SK-N-SH treated with all-trans-retinoic acid at 6 μM for 48 hours (cell line): ENCODE measurements at regions not wholly inside any gene's neighbourhood (a gene's known extent, or its start where the extent isn't known, plus 50 kb on each side); places are given as distances from the start of the nearest gene placed in this dataset.

Source experiments
- ATAC-seq: fragments of 200-7000 bp; cut with Tn5 transposase; 3 replicates; pipeline ENCODE4 v1.9.1; 2020; ENCODE audit warnings: mild to moderate bottlenecking, moderate library complexity
- ARNTL ChIP-seq: fragments of 450-650 bp; formaldehyde crosslinking; IDR thresholded peaks from 2 replicates; pipeline ENCODE4 v1.5.0; 2020; ENCODE audit warnings: low read depth, mild to moderate bottlenecking, moderate library complexity, borderline replicate concordance
- BACH2 ChIP-seq: fragments of 250-450 bp; sonication (Bioruptor Pico); IDR thresholded peaks from 2 replicates; pipeline ENCODE4 v1.9.0; 2021; ENCODE audit warnings: mild to moderate bottlenecking, borderline replicate concordance
- CSDC2 ChIP-seq: fragments of 250-450 bp; sonication (Bioruptor Pico); IDR thresholded peaks from 2 replicates; pipeline ENCODE4 v1.5.0; 2020; ENCODE audit warnings: mild to moderate bottlenecking, moderate library complexity
- CSRNP3 ChIP-seq: fragments of 250-450 bp; sonication (Bioruptor Pico); IDR thresholded peaks from 2 replicates; pipeline ENCODE4 v1.5.1; 2021; ENCODE audit warnings: mild to moderate bottlenecking, moderate library complexity
- ESRRG ChIP-seq: fragments of 250-450 bp; sonication (Bioruptor Pico); IDR thresholded peaks from 2 replicates; pipeline ENCODE4 v1.6.1; 2021; ENCODE audit warnings: mild to moderate bottlenecking
- GLIS3 ChIP-seq: fragments of 250-450 bp; sonication (Bioruptor Pico); IDR thresholded peaks from 2 replicates; pipeline ENCODE4 v1.5.0; 2020; ENCODE audit warnings: mild to moderate bottlenecking, moderate library complexity
- ISL1 ChIP-seq: fragments of 250-450 bp; sonication (Bioruptor Pico); IDR thresholded peaks from 2 replicates; pipeline ENCODE4 v2.1.2; 2022; ENCODE audit warnings: mild to moderate bottlenecking, moderate library complexity
- OSR1 ChIP-seq: fragments of 250-450 bp; sonication (Bioruptor Pico); IDR thresholded peaks from 2 replicates; pipeline ENCODE4 v1.8.0; 2022; ENCODE audit warnings: moderate library complexity, mild to moderate bottlenecking, inconsistent platforms
- PATZ1 ChIP-seq: fragments of 250-450 bp; sonication (Bioruptor Pico); IDR thresholded peaks from 2 replicates; pipeline ENCODE4 v1.8.0; 2020; ENCODE audit warnings: mild to moderate bottlenecking, moderate library complexity, borderline replicate concordance
- PPARA ChIP-seq: fragments of 250-450 bp; sonication (Bioruptor Pico); IDR thresholded peaks from 2 replicates; pipeline ENCODE4 v1.5.0; 2020; ENCODE audit warnings: mild to moderate bottlenecking, borderline replicate concordance
- RARB ChIP-seq: fragments of 250-450 bp; sonication (Bioruptor Pico); IDR thresholded peaks from 2 replicates; pipeline ENCODE4 v1.8.0; 2021; ENCODE audit warnings: mild to moderate bottlenecking, moderate library complexity
- SNAI2 ChIP-seq: fragments of 250-450 bp; sonication (Bioruptor Pico); IDR thresholded peaks from 2 replicates; pipeline ENCODE4 v1.5.0; 2020; ENCODE audit warnings: mild to moderate bottlenecking, moderate library complexity
- TCF4 ChIP-seq: fragments of 250-450 bp; sonication (Bioruptor Pico); IDR thresholded peaks from 2 replicates; pipeline ENCODE4 v1.8.0; 2021; ENCODE audit warnings: mild to moderate bottlenecking, moderate library complexity, borderline replicate concordance
- TOX ChIP-seq: fragments of 250-450 bp; sonication (Bioruptor Pico); IDR thresholded peaks from 2 replicates; pipeline ENCODE4 v1.8.0; 2021; ENCODE audit warnings: mild to moderate bottlenecking, moderate library complexity, borderline replicate concordance
- ZC3H10 ChIP-seq: fragments of 250-450 bp; sonication (Bioruptor Pico); IDR thresholded peaks from 2 replicates; pipeline ENCODE4 v1.5.1; 2021; ENCODE audit warnings: mild to moderate bottlenecking, moderate library complexity
- ZFP3 ChIP-seq: fragments of 250-450 bp; sonication (Bioruptor Pico); IDR thresholded peaks from 2 replicates; pipeline ENCODE4 v1.5.0; 2020; ENCODE audit warnings: mild to moderate bottlenecking, moderate library complexity
- ZFP30 ChIP-seq: fragments of 450-650 bp; formaldehyde crosslinking; IDR thresholded peaks from 2 replicates; pipeline ENCODE4 v1.5.0; 2022; ENCODE audit warnings: mild to moderate bottlenecking, moderate library complexity
- ZNF565 ChIP-seq: fragments of 450-650 bp; formaldehyde crosslinking; conservative IDR thresholded peaks from 2 replicates; pipeline ENCODE4 v1.5.0; 2020; ENCODE audit warnings: low read depth, mild to moderate bottlenecking, moderate library complexity
- ZNF8 ChIP-seq: fragments of 450-650 bp; formaldehyde crosslinking; IDR thresholded peaks from 2 replicates; pipeline ENCODE4 v1.5.0; 2020; ENCODE audit warnings: mild to moderate bottlenecking, moderate library complexity

GRCh38 chrX:39750256-39750790, 347.4 kb downstream of the BCOR start:
- TF ChIP-seq ISL1 (CRISPR knock-in tag) (no peak), ZC3H10 (CRISPR knock-in tag) (no peak), RARB (CRISPR knock-in tag) (no peak), ZNF565 (no peak), ZFP30 (CRISPR knock-in tag) (no peak), PPARA (no peak), ZFP3 (no peak), CSDC2 (CRISPR knock-in tag) (no peak), CSRNP3 (CRISPR knock-in tag) (no peak)
- no peak for ATAC-seq

GRCh38 chrX:39750848-39751247, 346.9 kb downstream of the BCOR start:
- no peak for TF ChIP-seq TCF4
- TF ChIP-seq ZNF565: no peak
- TF ChIP-seq OSR1 (CRISPR knock-in tag): no peak
- TF ChIP-seq BACH2 (CRISPR knock-in tag): no peak
- no peak for TF ChIP-seq GLIS3 (CRISPR knock-in tag)
- TF ChIP-seq SNAI2: no peak
- TF ChIP-seq ISL1 (CRISPR knock-in tag): no peak
- TF ChIP-seq, all 23 proteins: peak for 0
- no peak for ATAC-seq

- no peak for TF ChIP-seq PPARA
- no peak for TF ChIP-seq ZNF8 (CRISPR knock-in tag)
- no peak for TF ChIP-seq ARNTL
- no peak for TF ChIP-seq GLIS3 (CRISPR knock-in tag)
- no peak for TF ChIP-seq ZNF565
- no peak for TF ChIP-seq ESRRG (CRISPR knock-in tag)
- no peak for TF ChIP-seq PATZ1 (CRISPR knock-in tag)
- no peak for TF ChIP-seq SNAI2
- ATAC-seq: no peak
These were observed 344.9 kb downstream of the BCOR start for GRCh38 chrX:39752815-39753214.

GRCh38 chrX:39753293-39753996, 344.3 kb downstream of the BCOR start:
- no peak for ATAC-seq
- TF ChIP-seq CSDC2 (CRISPR knock-in tag) (no peak), ISL1 (CRISPR knock-in tag) (no peak), PATZ1 (CRISPR knock-in tag) (no peak), SNAI2 (no peak), TOX (CRISPR knock-in tag) (no peak), CSRNP3 (CRISPR knock-in tag) (no peak), ESRRG (CRISPR knock-in tag) (no peak)
